Pancreas (tissue), 10 donors: ENCODE measurements at regions not wholly inside any gene's neighbourhood (a gene's known extent, or its start where the extent isn't known, plus 50 kb on each side); places are given as distances from the start of the nearest gene placed in this dataset.

Experiments
- ATAC-seq, 4 donors: fragments of 200-7000 bp; cut with Tn5 transposase; one replicate each; pipeline versions ENCODE4 v1.8.0 to v1.9.1; 2020; ENCODE audit warnings: mild to moderate bottlenecking in 4 of 4, moderate library complexity in 4 of 4
- DNase-seq, 6 donors: peaks; one replicate each; pipeline ENCODE4 v3.0.0-alpha.2; 2020
- FAIRE-seq: peaks from 2 replicates; lab custom pipeline; 2012; peaks lifted over from hg19 to GRCh38; lab: Jason Lieb, UNC
- H3K27ac ChIP-seq, 4 donors: fragments of 200-600 bp; sonication (generic); 1 replicate in 3 of 4; 2 replicates in 1 of 4; pipeline versions ENCODE4 v1.5.0 to v1.8.0; 2020
- H3K27me3 ChIP-seq, 4 donors: fragments of 200-600 bp; one replicate each; pipeline ENCODE4 v1.8.0; 2021
- H3K36me3 ChIP-seq, 3 donors: fragments of 200-600 bp; sonication (generic) in 1 of 3; one replicate each; pipeline versions ENCODE4 v1.5.0 to v1.8.0; 2020 to 2021
- H3K4me1 ChIP-seq, 3 donors: fragments of 200-600 bp; one replicate each; pipeline ENCODE4 v1.8.0; 2021
- H3K4me3 ChIP-seq, 4 donors: fragments of 200-600 bp; sonication (generic) in 2 of 4; one replicate each; pipeline versions ENCODE4 v1.5.0 to v1.8.0; 2020 to 2021
- H3K9me3 ChIP-seq, 4 donors: fragments of 200-600 bp; one replicate each; pipeline ENCODE4 v1.8.0; 2021
- WGBS, 2 donors: extraction: QIAGEN DNeasy Blood & Tissue Kit; methylation state at CpG; one replicate each; pipeline ENCODE4 v1.1.7; 2013; 5-methylcytosine and 5-hydroxymethylcytosine counted together
- intact Hi-C, 3 donors: fragments of 100-400 bp; cut with DNase I; formaldehyde crosslinking; loops; one replicate each; pipeline versions ENCODE4 v1.11.1 to v1.14.2; 2022
- TF ChIP-seq, protein P1 (sequence below), 4 donors: fragments of 200-600 bp; sonication (generic) in 3 of 4; IDR thresholded peaks; one replicate each; pipeline versions ENCODE4 v1.5.0 to v1.8.0; 2021; ENCODE audit warnings: antibody characterized with exemption in 4 of 4
- donor health status: healthy with polysubstance abuse.
- donor health status: DM: no; HTN: no; CAD: no; lungs with moderate emphysema.
- donor health status: DM: no; HTN: no; CAD: no.
- donor health status: control.
- donor health status: control.
- donor health status: Bipolar disorder and iron deficiency.
- donor health status: DM: yes; HTN: yes; CAD: no.
- donor health status: DM: no; HTN: no; CAD: no.
- donor health status: DM: no; HTN: no; CAD: no.
- donor health status: DM: yes; HTN: yes; CAD: no.

GRCh38 chr10:128362514-128362913, 236.3 kb upstream of the MKI67 start:
- no peaks in the 10 kb centered on the region for H3K36me3 ChIP-seq
- H3K4me3 ChIP-seq = no peak overlapping the region
- no peaks in the 10 kb centered on the region for H3K9me3 ChIP-seq
- no peak for ATAC-seq
- WGBS, 2 donors = 69 to 76% methylated on average over 4 of the region's 4 CpGs
- H3K4me1 ChIP-seq = no peaks in the 10 kb centered on the region
- DNase-seq = no peak
- intact Hi-C loops = no loop called here
- H3K27me3 ChIP-seq = no peaks in the 10 kb centered on the region
- TF ChIP-seq, protein P1, sequence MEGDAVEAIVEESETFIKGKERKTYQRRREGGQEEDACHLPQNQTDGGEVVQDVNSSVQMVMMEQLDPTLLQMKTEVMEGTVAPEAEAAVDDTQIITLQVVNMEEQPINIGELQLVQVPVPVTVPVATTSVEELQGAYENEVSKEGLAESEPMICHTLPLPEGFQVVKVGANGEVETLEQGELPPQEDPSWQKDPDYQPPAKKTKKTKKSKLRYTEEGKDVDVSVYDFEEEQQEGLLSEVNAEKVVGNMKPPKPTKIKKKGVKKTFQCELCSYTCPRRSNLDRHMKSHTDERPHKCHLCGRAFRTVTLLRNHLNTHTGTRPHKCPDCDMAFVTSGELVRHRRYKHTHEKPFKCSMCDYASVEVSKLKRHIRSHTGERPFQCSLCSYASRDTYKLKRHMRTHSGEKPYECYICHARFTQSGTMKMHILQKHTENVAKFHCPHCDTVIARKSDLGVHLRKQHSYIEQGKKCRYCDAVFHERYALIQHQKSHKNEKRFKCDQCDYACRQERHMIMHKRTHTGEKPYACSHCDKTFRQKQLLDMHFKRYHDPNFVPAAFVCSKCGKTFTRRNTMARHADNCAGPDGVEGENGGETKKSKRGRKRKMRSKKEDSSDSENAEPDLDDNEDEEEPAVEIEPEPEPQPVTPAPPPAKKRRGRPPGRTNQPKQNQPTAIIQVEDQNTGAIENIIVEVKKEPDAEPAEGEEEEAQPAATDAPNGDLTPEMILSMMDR (IDR thresholded peaks at IDR 0.05) = no peak
- no peak for FAIRE-seq
- no peak overlapping the region for H3K27ac ChIP-seq

DNA sequence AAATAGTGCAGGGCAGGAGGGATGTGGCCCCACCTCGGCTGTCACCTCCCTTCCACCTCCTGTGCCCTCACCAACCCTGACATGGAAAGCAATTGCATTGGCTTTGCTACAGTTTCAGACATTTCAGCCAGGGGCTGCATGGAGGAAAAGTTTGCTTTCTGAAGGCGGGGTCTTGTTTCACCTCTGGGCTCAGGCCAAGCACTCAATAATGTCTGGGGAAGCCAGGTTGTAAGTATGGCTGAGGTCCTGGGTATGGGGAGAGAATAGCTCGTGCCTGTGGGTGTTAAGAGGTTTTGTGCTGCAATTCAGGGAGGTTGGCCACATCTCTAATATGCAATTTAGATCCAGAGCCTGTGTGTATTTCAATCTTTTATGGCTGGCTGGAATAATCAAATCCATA, 238.4 kb upstream of the MKI67 start:
- DNase-seq (no peak), FAIRE-seq (no peak), ATAC-seq (no peak)
- intact Hi-C loops = no loop called here
- H3K27ac ChIP-seq = no peak overlapping the region
- H3K4me3 ChIP-seq = no peak overlapping the region
- no peaks in the 10 kb centered on the region for H3K4me1 ChIP-seq
- TF ChIP-seq, protein P1 (IDR thresholded peaks at IDR 0.05) = no peak
- 35 to 51% methylated on average over 3 of the region's 3 CpGs for WGBS, 2 donors
- H3K9me3 ChIP-seq = no peaks in the 10 kb centered on the region
- H3K36me3 ChIP-seq = no peaks in the 10 kb centered on the region
- H3K27me3 ChIP-seq = no peaks in the 10 kb centered on the region

DNA sequence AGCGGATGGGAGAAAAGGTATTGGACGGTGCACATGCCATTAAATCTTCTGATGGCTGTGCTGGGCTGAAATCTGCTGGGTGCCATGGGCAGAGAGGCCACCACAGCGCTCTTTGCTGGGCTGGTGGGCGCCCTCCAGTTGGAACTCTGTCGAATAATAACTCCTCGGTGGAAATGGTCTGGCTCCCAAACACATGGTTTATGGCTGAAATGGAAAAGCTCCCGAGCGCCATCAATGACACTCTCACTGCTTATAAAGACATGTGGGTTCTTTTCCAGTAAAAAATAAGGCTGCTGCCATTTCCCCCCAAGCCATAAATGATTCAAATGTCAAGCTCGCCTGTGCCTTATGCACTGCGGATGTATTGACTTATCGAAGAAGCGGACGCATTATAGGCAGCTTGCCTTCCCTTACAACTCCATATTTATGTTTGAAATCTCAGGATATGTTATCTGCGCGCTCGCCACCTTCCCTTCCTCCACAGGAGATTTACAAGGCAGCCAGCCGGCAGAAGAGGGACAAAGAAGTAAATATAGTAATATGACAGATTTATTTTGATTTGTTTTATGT, 239.0 kb upstream of the MKI67 start:
- Histone ChIP-seq H3K4me1 (no peaks in the 10 kb centered on the region), H3K27me3 (no peaks in the 10 kb centered on the region), H3K4me3 (no peak overlapping the region), H3K36me3 (no peaks in the 10 kb centered on the region), H3K9me3 (no peaks in the 10 kb centered on the region), H3K27ac (no peak overlapping the region)
- WGBS, 2 donors = 60 to 75% methylated on average over 17 of the region's 17 CpGs
- intact Hi-C loops = no loop called here
- no peak for ATAC-seq
- FAIRE-seq = no peak
- TF ChIP-seq, protein P1 (IDR thresholded peaks at IDR 0.05) = no peak
- DNase-seq = no peak

- TF ChIP-seq, protein P1 (IDR thresholded peaks at IDR 0.05) = no peak
- Histone ChIP-seq H3K36me3 (no peaks in the 10 kb centered on the region), H3K27ac (no peak overlapping the region), H3K27me3 (no peaks in the 10 kb centered on the region), H3K4me3 (no peak overlapping the region), H3K4me1 (no peaks in the 10 kb centered on the region), H3K9me3 (no peaks in the 10 kb centered on the region)
- WGBS, 2 donors = 51 to 52% methylated on average over 3 of the region's 3 CpGs
- no peak for ATAC-seq
- intact Hi-C loops = no loop called here
- DNase-seq = no peak
- no peak for FAIRE-seq
Measured at GRCh38 chr10:128367807-128368206, 241.6 kb upstream of the MKI67 start.

DNA sequence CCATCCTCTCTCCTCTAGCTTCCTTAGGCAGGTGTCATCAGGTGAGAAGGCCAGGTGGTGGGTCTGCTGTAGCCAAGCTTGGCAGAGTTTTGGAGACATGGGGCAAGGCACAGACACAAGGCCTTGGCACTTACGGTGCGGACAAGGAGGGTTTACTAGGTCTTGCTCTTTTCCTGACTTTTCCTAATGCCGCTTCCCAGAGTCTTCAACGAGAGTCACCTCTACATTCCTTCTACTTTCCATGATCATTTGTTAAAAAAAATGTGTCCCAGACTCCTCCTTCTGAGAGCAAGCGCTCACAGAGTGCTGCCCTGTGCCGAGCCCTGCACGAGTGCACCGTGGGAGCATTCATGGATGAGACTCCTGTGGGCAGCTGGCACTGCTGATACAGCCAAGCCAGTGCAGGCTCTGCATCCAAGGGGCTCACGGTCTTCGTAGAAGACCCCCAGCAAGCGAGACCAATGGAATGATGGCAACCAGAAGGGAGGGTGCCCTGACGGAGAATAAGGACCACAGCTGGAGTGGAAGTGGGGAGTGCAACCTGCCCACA, 243.0 kb upstream of the MKI67 start:
- WGBS, 2 donors = 70 to 78% methylated on average over 12 of the region's 12 CpGs
- intact Hi-C loops = no loop called here
- Histone ChIP-seq H3K36me3 (no peaks in the 10 kb centered on the region), H3K4me1 (no peaks in the 10 kb centered on the region), H3K27ac (no peak overlapping the region), H3K9me3 (no peaks in the 10 kb centered on the region), H3K27me3 (no peaks in the 10 kb centered on the region), H3K4me3 (no peak overlapping the region)
- TF ChIP-seq, protein P1 (IDR thresholded peaks at IDR 0.05) = no peak
- DNase-seq (no peak), FAIRE-seq (no peak), ATAC-seq (no peak)
